PC-3 (cell line): ENCODE measurements at regions not wholly inside any gene's neighbourhood (a gene's known extent, or its start where the extent isn't known, plus 50 kb on each side); places are given as distances from the start of the nearest gene placed in this dataset.

Source experiments
- ATAC-seq: fragments of 200-7000 bp; cut with Tn5 transposase; 2 replicates; pipeline ENCODE4 v1.9.1; 2020; ENCODE audit warnings: mild to moderate bottlenecking, moderate library complexity
- BruUV-seq: library from RNA; stranded (reverse); fragments of 400-500 nt; replicated peaks from 2 replicates; lab custom pipeline; 2021; lab: Mats Ljungman, UMichigan
- CTCF ChIA-PET: fragments of 300-600 bp; sonication (Branson Sonifier 250); formaldehyde crosslinking; loops from one replicate; lab custom pipeline; 2022; ENCODE audit warnings: antibody characterized with exemption; lab: Charles Lee
- POLR2A ChIA-PET: fragments of 300-600 bp; sonication (Branson Sonifier 250); formaldehyde crosslinking; loops from one replicate; lab custom pipeline; 2022; ENCODE audit warnings: antibody characterized with exemption; ENCODE audit not compliant: unreplicated experiment; lab: Charles Lee
- DNase-seq: peaks from one replicate; pipeline ENCODE4 v3.0.0-alpha.2; 2015
- H2AFZ ChIP-seq: fragments of 300-600 bp; sonication (generic); 2 replicates; pipeline ENCODE4 v1.6.0; 2016; ENCODE audit warnings: antibody characterized with exemption, low read length
- H3F3A ChIP-seq: fragments of 300-600 bp; sonication (generic); one replicate; pipeline ENCODE4 v1.6.0; 2017; ENCODE audit warnings: antibody characterized with exemption, low read length, control low read depth, mild to moderate bottlenecking; ENCODE audit not compliant: unreplicated experiment
- H3K27ac ChIP-seq: fragments of 300-600 bp; sonication (generic); 2 replicates; pipeline ENCODE4 v1.5.1; 2016; ENCODE audit warnings: mild to moderate bottlenecking, low read length
- H3K27me3 ChIP-seq: fragments of 300-600 bp; sonication (generic); 2 replicates; pipeline ENCODE4 v1.6.1; 2016; ENCODE audit warnings: low read length, mixed read lengths
- H3K36me3 ChIP-seq: fragments of 300-600 bp; sonication (generic); 2 replicates; pipeline ENCODE4 v1.6.1; 2016; ENCODE audit warnings: low read depth, mixed run types, low read length, mixed read lengths
- H3K4me1 ChIP-seq: fragments of 300-600 bp; sonication (generic); 2 replicates; pipeline ENCODE4 v1.5.1; 2016; ENCODE audit warnings: low read length; ENCODE audit not compliant: insufficient read depth
- H3K4me2 ChIP-seq: fragments of 300-600 bp; sonication (generic); 2 replicates; pipeline ENCODE4 v1.6.0; 2016; ENCODE audit warnings: low read length
- H3K4me3 ChIP-seq: fragments of 300-600 bp; sonication (generic); 2 replicates; pipeline ENCODE4 v1.5.1; 2016; ENCODE audit warnings: mild to moderate bottlenecking, low read length, mixed read lengths
- H3K79me2 ChIP-seq: fragments of 300-600 bp; sonication (generic); 2 replicates; pipeline ENCODE4 v1.6.1; 2017; ENCODE audit warnings: low read length, mixed read lengths
- H3K9ac ChIP-seq: fragments of 300-600 bp; sonication (generic); 2 replicates; pipeline ENCODE4 v1.6.0; 2016; ENCODE audit warnings: mild to moderate bottlenecking, low read length
- H3K9me2 ChIP-seq: fragments of 300-600 bp; sonication (generic); replicated peaks from 2 replicates; pipeline ENCODE4 v1.6.1; 2016; ENCODE audit warnings: mixed run types, low read length, mixed read lengths
- H3K9me3 ChIP-seq: fragments of 300-600 bp; sonication (generic); 2 replicates; pipeline ENCODE4 v1.6.1; 2016; ENCODE audit warnings: low read length, mixed read lengths
- H4K20me1 ChIP-seq: fragments of 300-600 bp; sonication (generic); 2 replicates; pipeline ENCODE4 v1.6.1; 2016; ENCODE audit warnings: low read length, mixed read lengths
- CTCF ChIP-seq: fragments of 300-600 bp; sonication (generic); conservative IDR thresholded peaks from 2 replicates; pipeline ENCODE4 v1.5.1; 2017; ENCODE audit warnings: antibody characterized with exemption, low read depth, mild to moderate bottlenecking, low read length
- EZH2 ChIP-seq: fragments of 300-600 bp; sonication (generic); IDR thresholded peaks from one replicate; pipeline ENCODE4 v1.6.1; 2017; ENCODE audit warnings: antibody characterized with exemption, mild to moderate bottlenecking, low read length; ENCODE audit not compliant: unreplicated experiment
- EZH2phosphoT487 ChIP-seq: fragments of 300-600 bp; sonication (generic); IDR thresholded peaks from 2 replicates; pipeline ENCODE4 v1.6.1; 2018; ENCODE audit warnings: mild to moderate bottlenecking, antibody characterized with exemption, low read length, borderline replicate concordance
- intact Hi-C: fragments of 100-400 bp; cut with micrococcal nuclease; formaldehyde crosslinking; loops from 2 replicates; pipeline ENCODE4 v1.9.0; 2023

DNA sequence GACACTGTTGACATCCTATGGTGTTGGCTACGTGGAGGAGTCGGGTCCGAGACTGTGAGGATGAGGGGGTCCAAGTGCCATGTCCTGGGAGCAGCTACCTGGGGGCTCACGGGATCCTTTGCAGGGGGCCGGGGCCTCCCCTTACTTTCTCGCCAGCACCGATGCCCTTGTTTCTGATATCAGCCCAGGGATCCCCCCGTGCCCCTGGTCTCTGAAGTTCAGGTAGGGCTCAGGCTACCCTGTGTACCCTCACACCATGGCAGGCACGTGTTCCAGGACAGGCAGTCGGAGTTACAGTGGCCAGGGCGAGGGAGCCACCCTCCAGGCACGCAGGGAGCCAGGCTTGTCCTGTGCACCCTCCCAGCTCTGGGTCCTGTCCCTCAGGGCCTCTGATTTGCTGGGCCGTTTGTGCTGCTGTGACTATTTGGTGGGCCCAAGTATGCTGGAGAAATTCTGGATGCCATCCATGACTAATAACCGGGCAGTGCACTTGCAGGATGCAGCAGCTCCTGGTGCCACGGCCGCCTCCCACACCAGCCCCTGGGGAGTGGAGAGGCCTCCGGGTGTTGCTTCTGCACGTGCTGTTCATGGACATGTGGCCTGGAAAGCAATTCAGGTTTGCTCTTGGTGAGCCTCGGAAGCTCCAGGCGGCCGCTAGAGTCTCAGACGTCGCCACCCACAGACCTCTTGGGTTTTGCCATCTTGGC is 93.1 kb upstream of the SFSWAP start:
- TF ChIP-seq CTCF (no peak), EZH2phosphoT487 (no peak), EZH2 (no peak)
- no peak overlapping the region for H2AFZ ChIP-seq
- H3K9me3 ChIP-seq, result no peaks in the 10 kb centered on the region
- no peak overlapping the region for H3K27ac ChIP-seq
- no peaks in the 10 kb centered on the region for H3K79me2 ChIP-seq
- intact Hi-C loops, result no loop called here
- no peaks in the 10 kb centered on the region for H3K36me3 ChIP-seq
- H3K4me1 ChIP-seq, result no peaks in the 10 kb centered on the region
- ATAC-seq (no peak), DNase-seq (no peak)
- POLR2A ChIA-PET, result no interaction called here
- no peak overlapping the region for H3K4me2 ChIP-seq
- H3F3A ChIP-seq, result no peaks in the 10 kb centered on the region
- no TSS peak for BruUV-seq
- H4K20me1 ChIP-seq, result no peaks in the 10 kb centered on the region
- H3K27me3 ChIP-seq, result peaks cover 100% of the 10 kb centered on the region
- no peak overlapping the region for H3K9ac ChIP-seq
- H3K4me3 ChIP-seq, result no peak overlapping the region
- H3K9me2 ChIP-seq, result no peaks in the 10 kb centered on the region
- CTCF ChIA-PET, result no interaction called here

GRCh38 chr12:131618303-131618658 is 92.6 kb upstream of the SFSWAP start:
- Histone ChIP-seq H3K4me1 (no peaks in the 10 kb centered on the region), H3K27me3 (peaks cover 95% of the 10 kb centered on the region), H3K27ac (no peak overlapping the region), H3K36me3 (no peaks in the 10 kb centered on the region), H3K4me3 (no peak overlapping the region), H2AFZ (no peak overlapping the region), H3K9me3 (no peaks in the 10 kb centered on the region), H3F3A (no peaks in the 10 kb centered on the region), H3K9me2 (no peaks in the 10 kb centered on the region), H3K4me2 (no peak overlapping the region), H3K9ac (no peak overlapping the region), H4K20me1 (no peaks in the 10 kb centered on the region), H3K79me2 (no peaks in the 10 kb centered on the region)
- no TSS peak for BruUV-seq
- DNase-seq, result peak; percentile 41
- ChIA-PET POLR2A (no interaction called here), CTCF (no interaction called here)
- intact Hi-C loops, result no loop called here
- TF ChIP-seq EZH2phosphoT487 (no peak), EZH2 (no peak), CTCF (no peak)
- no peak for ATAC-seq

DNA sequence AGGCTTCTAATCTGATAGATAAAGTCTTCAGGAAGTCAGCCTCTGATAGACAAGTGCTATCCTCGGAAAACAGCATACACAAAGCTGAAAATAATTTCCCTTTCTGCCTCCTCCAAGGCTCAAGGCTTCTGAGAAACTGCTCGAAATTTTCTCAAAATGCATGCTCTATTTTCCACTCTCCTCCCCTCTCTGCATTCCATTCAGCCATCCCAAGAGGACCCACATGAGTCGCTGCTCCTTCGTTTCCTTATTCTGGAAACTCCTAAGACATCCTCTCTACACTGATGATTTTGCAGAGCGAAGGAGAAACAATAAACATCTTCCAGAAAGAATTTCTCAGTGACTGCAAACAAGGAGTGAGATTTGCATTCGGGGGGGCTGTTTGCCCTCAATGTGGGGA is 92.2 kb upstream of the SFSWAP start:
- no peaks in the 10 kb centered on the region for H3K36me3 ChIP-seq
- no TSS peak for BruUV-seq
- intact Hi-C loops, result no loop called here
- H3K27ac ChIP-seq, result no peak overlapping the region
- H3K9me3 ChIP-seq, result no peaks in the 10 kb centered on the region
- TF ChIP-seq EZH2phosphoT487, result no peak
- no peak for TF ChIP-seq EZH2
- no peak for TF ChIP-seq CTCF
- H3K4me1 ChIP-seq, result no peaks in the 10 kb centered on the region
- no peaks in the 10 kb centered on the region for H3F3A ChIP-seq
- no peaks in the 10 kb centered on the region for H3K79me2 ChIP-seq
- no peaks in the 10 kb centered on the region for H3K9me2 ChIP-seq
- ChIA-PET CTCF (no interaction called here), POLR2A (no interaction called here)
- peaks cover 91% of the 10 kb centered on the region for H3K27me3 ChIP-seq
- H3K4me3 ChIP-seq, result no peak overlapping the region
- no peak for ATAC-seq
- H4K20me1 ChIP-seq, result no peaks in the 10 kb centered on the region
- H2AFZ ChIP-seq, result no peak overlapping the region
- no peak for DNase-seq
- H3K9ac ChIP-seq, result no peak overlapping the region
- no peak overlapping the region for H3K4me2 ChIP-seq
